Ovary (tissue), 7 donors: ENCODE measurements at regions not wholly inside any gene's neighbourhood (a gene's known extent, or its start where the extent isn't known, plus 50 kb on each side); places are given as distances from the start of the nearest gene placed in this dataset.
"Not testable (repeated sequence)": the region's sequence is repeated elsewhere in the genome, so short reads cannot be mapped to it uniquely, and the experiment has no call there.

Experiments
- DNase-seq, 5 donors: peaks; one replicate each; pipeline ENCODE4 v3.0.0-alpha.2; 2019 to 2020
- H3K27ac ChIP-seq, 2 donors: fragments of 200-600 bp; one replicate each; pipeline versions ENCODE4 v1.5.1 to v1.8.0; 2019 to 2022
- H3K27me3 ChIP-seq: fragments of 200-600 bp; one replicate; pipeline ENCODE4 v1.8.0; 2022
- H3K36me3 ChIP-seq: fragments of 200-600 bp; sonication (generic); one replicate; pipeline ENCODE4 v1.5.1; 2019
- H3K4me1 ChIP-seq: one replicate; pipeline ENCODE4 v1.8.1; 2013; ENCODE audit warnings: mild to moderate bottlenecking, moderate library complexity; ENCODE audit not compliant: insufficient read depth
- H3K4me3 ChIP-seq: fragments of 200-600 bp; sonication (generic); one replicate; pipeline ENCODE4 v1.5.1; 2017
- H3K9me3 ChIP-seq, 2 donors: fragments of 200-600 bp in 1 of 2; sonication (generic) in 1 of 2; one replicate each; pipeline versions ENCODE4 v1.5.1 to v1.8.1; 2013 to 2019; ENCODE audit warnings: mild to moderate bottlenecking in 1 of 2, moderate library complexity in 1 of 2
- EP300 ChIP-seq: sonication (generic); formaldehyde crosslinking; IDR thresholded peaks from one replicate; pipeline ENCODE4 v1.6.1; 2017; ENCODE audit warnings: antibody characterized with exemption
- POLR2A ChIP-seq: fragments of 450-650 bp; IDR thresholded peaks from one replicate; pipeline ENCODE4 v1.6.1; 2017; ENCODE audit warnings: antibody characterized with exemption, mild to moderate bottlenecking, moderate library complexity
- WGBS, 3 donors: extraction: QIAGEN DNeasy Blood & Tissue Kit in 1 of 3; methylation state at CpG; one replicate each; pipeline versions ENCODE4 v1.1.5 to v1.1.7; 2013 to 2017; 5-methylcytosine and 5-hydroxymethylcytosine counted together
- intact Hi-C, 4 donors: fragments of 100-400 bp; cut with DNase I; formaldehyde crosslinking; loops; one replicate each; pipeline versions ENCODE4 v1.11.0 to v1.15.1; 2022 to 2023
- TF ChIP-seq, protein P1 (sequence below), 3 donors: fragments of 450-650 bp in 2 of 3; fragments of 200-600 bp in 1 of 3; IDR thresholded peaks; one replicate each; pipeline versions ENCODE4 v1.5.1 to v1.8.0; 2016 to 2022; ENCODE audit warnings: antibody characterized with exemption in 3 of 3, mild to moderate bottlenecking in 1 of 3
- donor health status: DM: no; HTN: no; CAD: no; lungs with moderate emphysema.
- donor health status: DM: no; HTN: no; CAD: no.
- donor health status: Bipolar disorder and iron deficiency.
- donor health status: DM: no; HTN: no; CAD: no.
- donor health status: DM: yes; HTN: yes; CAD: no.

- WGBS, 3 donors, result 58 to 69% (median 62%) methylated on average over 2 of the region's 2 CpGs
- intact Hi-C loops, result no loop called here
- TF ChIP-seq EP300 (no peak), POLR2A (no peak)
- TF ChIP-seq, protein P1, sequence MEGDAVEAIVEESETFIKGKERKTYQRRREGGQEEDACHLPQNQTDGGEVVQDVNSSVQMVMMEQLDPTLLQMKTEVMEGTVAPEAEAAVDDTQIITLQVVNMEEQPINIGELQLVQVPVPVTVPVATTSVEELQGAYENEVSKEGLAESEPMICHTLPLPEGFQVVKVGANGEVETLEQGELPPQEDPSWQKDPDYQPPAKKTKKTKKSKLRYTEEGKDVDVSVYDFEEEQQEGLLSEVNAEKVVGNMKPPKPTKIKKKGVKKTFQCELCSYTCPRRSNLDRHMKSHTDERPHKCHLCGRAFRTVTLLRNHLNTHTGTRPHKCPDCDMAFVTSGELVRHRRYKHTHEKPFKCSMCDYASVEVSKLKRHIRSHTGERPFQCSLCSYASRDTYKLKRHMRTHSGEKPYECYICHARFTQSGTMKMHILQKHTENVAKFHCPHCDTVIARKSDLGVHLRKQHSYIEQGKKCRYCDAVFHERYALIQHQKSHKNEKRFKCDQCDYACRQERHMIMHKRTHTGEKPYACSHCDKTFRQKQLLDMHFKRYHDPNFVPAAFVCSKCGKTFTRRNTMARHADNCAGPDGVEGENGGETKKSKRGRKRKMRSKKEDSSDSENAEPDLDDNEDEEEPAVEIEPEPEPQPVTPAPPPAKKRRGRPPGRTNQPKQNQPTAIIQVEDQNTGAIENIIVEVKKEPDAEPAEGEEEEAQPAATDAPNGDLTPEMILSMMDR (IDR thresholded peaks at IDR 0.05), result no peak
These were observed 641.8 kb downstream of the PRR16 start for GRCh38 chr5:121105921-121106320.

GRCh38 chr5:121106721-121107690, 642.9 kb downstream of the PRR16 start:
- H3K4me1 ChIP-seq, intact Hi-C loops, H3K4me3 ChIP-seq, H3K36me3 ChIP-seq, H3K27ac ChIP-seq, H3K9me3 ChIP-seq, H3K27me3 ChIP-seq, DNase-seq: not testable (repeated sequence)
- 90 to 96% (median 91%) methylated on average over 31 to 33 of the region's 33 CpGs for WGBS, 3 donors

More at GRCh38 chr5:121105921-121106320, 641.8 kb downstream of the PRR16 start:
- no peaks in the 10 kb centered on the region for H3K9me3 ChIP-seq
- no peaks in the 10 kb centered on the region for H3K4me1 ChIP-seq
- no peaks in the 10 kb centered on the region for H3K36me3 ChIP-seq
- H3K27ac ChIP-seq, result no peak overlapping the region
- no peak for DNase-seq
- H3K4me3 ChIP-seq, result no peak overlapping the region
- no peaks in the 10 kb centered on the region for H3K27me3 ChIP-seq

- 81 to 85% (median 83%) methylated on average over 10 of the region's 10 CpGs for WGBS, 3 donors
- H3K27me3 ChIP-seq, result no peaks in the 10 kb centered on the region
- no peaks in the 10 kb centered on the region for H3K4me1 ChIP-seq
- DNase-seq, result no peak
- no peaks in the 10 kb centered on the region for H3K36me3 ChIP-seq
- no peak overlapping the region for H3K4me3 ChIP-seq
- no peaks in the 10 kb centered on the region for H3K9me3 ChIP-seq
- no peak overlapping the region for H3K27ac ChIP-seq
- intact Hi-C loops, result no loop called here
- TF ChIP-seq, protein P1 (IDR thresholded peaks at IDR 0.05), result no peak
- TF ChIP-seq EP300 (no peak), POLR2A (no peak)
These were observed 644.6 kb downstream of the PRR16 start for GRCh38 chr5:121108725-121109124.

DNA sequence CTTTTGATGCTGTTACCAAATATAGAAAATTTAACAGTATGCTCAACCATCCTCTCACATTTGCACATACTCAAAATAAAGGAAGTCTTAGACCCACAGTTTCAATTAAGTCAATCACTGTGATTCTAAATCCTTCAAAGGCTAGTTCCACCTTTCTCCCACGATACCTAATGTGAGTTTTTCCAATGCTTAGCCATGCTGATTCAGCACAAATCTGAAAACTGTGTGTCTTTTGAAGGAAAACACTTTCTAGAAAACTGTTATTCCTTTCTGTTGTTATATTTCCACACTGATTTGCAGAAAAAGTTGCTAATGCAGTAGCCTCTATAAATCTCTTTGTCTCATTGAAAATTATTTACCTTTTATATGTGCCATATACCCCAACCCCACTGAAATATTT, 645.7 kb downstream of the PRR16 start:
- DNase-seq, result no peak
- TF ChIP-seq, protein P1 (IDR thresholded peaks at IDR 0.05), result no peak
- TF ChIP-seq POLR2A, result no peak
- no peak for TF ChIP-seq EP300
- no peaks in the 10 kb centered on the region for H3K4me1 ChIP-seq
- H3K27me3 ChIP-seq, result no peaks in the 10 kb centered on the region
- H3K36me3 ChIP-seq, result no peaks in the 10 kb centered on the region
- 14 to 31% (median 21%) methylated on average over 1 of the region's 1 CpG for WGBS, 3 donors
- H3K4me3 ChIP-seq, result no peak overlapping the region
- H3K27ac ChIP-seq, result no peak overlapping the region
- intact Hi-C loops, result no loop called here
- H3K9me3 ChIP-seq, result no peaks in the 10 kb centered on the region

DNA sequence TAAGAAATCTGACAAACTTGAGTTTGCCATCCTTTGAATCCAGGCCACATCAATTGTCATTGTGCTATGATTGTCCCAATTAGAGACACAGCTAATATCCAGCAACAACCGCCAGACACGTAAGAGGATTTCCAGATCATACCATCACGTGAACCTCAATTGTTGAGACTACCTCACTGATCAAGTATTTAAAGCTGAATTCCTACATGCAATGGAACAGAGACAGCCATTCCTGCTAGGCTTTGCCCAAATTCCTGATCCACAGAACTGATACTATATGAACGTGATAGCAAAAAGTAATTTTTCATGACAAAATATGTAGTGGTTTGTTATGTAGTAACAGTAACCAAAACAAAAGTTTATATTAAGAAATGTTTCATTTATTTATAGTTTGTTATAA, 657.7 kb downstream of the PRR16 start:
- no peak overlapping the region for H3K4me3 ChIP-seq
- H3K36me3 ChIP-seq, result no peaks in the 10 kb centered on the region
- no peak for TF ChIP-seq POLR2A
- TF ChIP-seq EP300, result no peak
- TF ChIP-seq, protein P1 (IDR thresholded peaks at IDR 0.05), result no peak
- H3K27ac ChIP-seq, result no peak overlapping the region
- no peaks in the 10 kb centered on the region for H3K27me3 ChIP-seq
- 55 to 78% (median 75%) methylated on average over 4 of the region's 4 CpGs for WGBS, 3 donors
- H3K9me3 ChIP-seq, result no peaks in the 10 kb centered on the region
- intact Hi-C loops, result no loop called here
- DNase-seq, result no peak
- no peaks in the 10 kb centered on the region for H3K4me1 ChIP-seq
